ENCODE measurements at regions not wholly inside any gene's neighbourhood (a gene's known extent, or its start where the extent isn't known, plus 50 kb on each side); places are given as distances from the start of the nearest gene placed in this dataset.

GRCh38 chr13:63438951-63439350 is 2023.3 kb upstream of the PCDH20 start:
- Histone ChIP-seq H3K9me3 (replicated peaks; ENCODE audit: insufficient read depth, low read length) (no peaks in the 10 kb centered on the region), H3K79me2 (ENCODE audit: low read length) (no peaks in the 10 kb centered on the region), H3K4me3 (ENCODE audit: low read length) (no peak overlapping the region), H4K20me1 (ENCODE audit: insufficient read depth, low read length) (no peaks in the 10 kb centered on the region), H3K4me1 (ENCODE audit: low read length) (no peaks in the 10 kb centered on the region), H3K9ac (ENCODE audit: low read length) (no peak overlapping the region), H3K9me2 (replicated peaks; ENCODE audit: insufficient read depth, low read length) (no peaks in the 10 kb centered on the region), H3K4me2 (ENCODE audit: low read depth, low read length) (no peak overlapping the region), H3K27ac (ENCODE audit: low read length) (no peak overlapping the region), H3K36me3 (replicated peaks; ENCODE audit: insufficient read depth, low read length) (no peaks in the 10 kb centered on the region), H2AFZ (ENCODE audit: low read length) (no peak overlapping the region), H3K27me3 (replicated peaks; ENCODE audit: insufficient read depth, low read length) (no peaks in the 10 kb centered on the region), H3F3A (ENCODE audit: insufficient read depth, low read length) (no peaks in the 10 kb centered on the region)
- DNase-seq, result no peak
- TF ChIP-seq CTCF (IDR thresholded peaks at IDR 0.05; ENCODE audit: low read length) (no peak), EZH2phosphoT487 (IDR thresholded peaks at IDR 0.05; ENCODE audit: low read length) (no peak), EZH2 (optimal IDR thresholded peaks at IDR 0.05; ENCODE audit: low read depth, low read length) (no peak)

GRCh38 chr13:63436325-63436668 is 2020.6 kb upstream of the PCDH20 start:
- no peak overlapping the region for H2AFZ ChIP-seq (ENCODE audit: low read length)
- H4K20me1 ChIP-seq (ENCODE audit: insufficient read depth, low read length), result no peaks in the 10 kb centered on the region
- H3F3A ChIP-seq (ENCODE audit: insufficient read depth, low read length), result no peaks in the 10 kb centered on the region
- H3K9me2 ChIP-seq (replicated peaks; ENCODE audit: insufficient read depth, low read length), result no peaks in the 10 kb centered on the region
- H3K9me3 ChIP-seq (replicated peaks; ENCODE audit: insufficient read depth, low read length), result no peaks in the 10 kb centered on the region
- no peaks in the 10 kb centered on the region for H3K36me3 ChIP-seq (replicated peaks; ENCODE audit: insufficient read depth, low read length)
- H3K4me2 ChIP-seq (ENCODE audit: low read depth, low read length), result no peak overlapping the region
- H3K4me1 ChIP-seq (ENCODE audit: low read length), result no peaks in the 10 kb centered on the region
- DNase-seq, result no peak
- H3K9ac ChIP-seq (ENCODE audit: low read length), result no peak overlapping the region
- no peak overlapping the region for H3K4me3 ChIP-seq (ENCODE audit: low read length)
- TF ChIP-seq EZH2 (optimal IDR thresholded peaks at IDR 0.05; ENCODE audit: low read depth, low read length) (no peak), CTCF (IDR thresholded peaks at IDR 0.05; ENCODE audit: low read length) (no peak), EZH2phosphoT487 (IDR thresholded peaks at IDR 0.05; ENCODE audit: low read length) (no peak)
- no peaks in the 10 kb centered on the region for H3K79me2 ChIP-seq (ENCODE audit: low read length)
- no peak overlapping the region for H3K27ac ChIP-seq (ENCODE audit: low read length)
- no peaks in the 10 kb centered on the region for H3K27me3 ChIP-seq (replicated peaks; ENCODE audit: insufficient read depth, low read length)

GRCh38 chr13:63435667-63436324 is 2020.1 kb upstream of the PCDH20 start:
- no peak overlapping the region for H3K4me2 ChIP-seq (ENCODE audit: low read depth, low read length)
- no peaks in the 10 kb centered on the region for H3K36me3 ChIP-seq (replicated peaks; ENCODE audit: insufficient read depth, low read length)
- H3K27me3 ChIP-seq (replicated peaks; ENCODE audit: insufficient read depth, low read length), result no peaks in the 10 kb centered on the region
- H3K4me3 ChIP-seq (ENCODE audit: low read length), result no peak overlapping the region
- H4K20me1 ChIP-seq (ENCODE audit: insufficient read depth, low read length), result no peaks in the 10 kb centered on the region
- TF ChIP-seq EZH2phosphoT487 (IDR thresholded peaks at IDR 0.05; ENCODE audit: low read length), result no peak
- no peak for TF ChIP-seq CTCF (IDR thresholded peaks at IDR 0.05; ENCODE audit: low read length)
- no peak for TF ChIP-seq EZH2 (optimal IDR thresholded peaks at IDR 0.05; ENCODE audit: low read depth, low read length)
- DNase-seq, result no peak
- no peak overlapping the region for H3K27ac ChIP-seq (ENCODE audit: low read length)
- no peaks in the 10 kb centered on the region for H3K79me2 ChIP-seq (ENCODE audit: low read length)
- H3K9me2 ChIP-seq (replicated peaks; ENCODE audit: insufficient read depth, low read length), result no peaks in the 10 kb centered on the region
- H3K4me1 ChIP-seq (ENCODE audit: low read length), result no peaks in the 10 kb centered on the region
- H3F3A ChIP-seq (ENCODE audit: insufficient read depth, low read length), result no peaks in the 10 kb centered on the region
- H3K9ac ChIP-seq (ENCODE audit: low read length), result no peak overlapping the region
- no peak overlapping the region for H2AFZ ChIP-seq (ENCODE audit: low read length)
- no peaks in the 10 kb centered on the region for H3K9me3 ChIP-seq (replicated peaks; ENCODE audit: insufficient read depth, low read length)

Data from MM.1S (cell line).